ENCODE measurements at regions not wholly inside any gene's neighbourhood (a gene's known extent, or its start where the extent isn't known, plus 50 kb on each side); places are given as distances from the start of the nearest gene placed in this dataset.

GRCh38 chr16:54787045-54787444 is 143.6 kb upstream of the IRX5 start:
- Mint-ChIP-seq H3K9me3 (peaks cover 5% of the 10 kb centered on the region), H3K36me3 (ENCODE audit: low read depth) (peaks cover 6% of the 10 kb centered on the region), H3K27me3 (ENCODE audit: low read depth) (no peaks in the 10 kb centered on the region), H3K4me1 (no peaks in the 10 kb centered on the region), H3K27ac (ENCODE audit: unreplicated experiment) (no peak overlapping the region), H3K4me3 (no peak overlapping the region)
- DNase-seq (ENCODE audit: low read depth, low spot score) = no peak
- no peak for TF ChIP-seq CTCF (conservative IDR thresholded peaks at IDR 0.05)

GRCh38 chr16:54783980-54784379 is 146.7 kb upstream of the IRX5 start:
- H3K27ac Mint-ChIP-seq (ENCODE audit: unreplicated experiment) = no peak overlapping the region
- TF ChIP-seq CTCF (conservative IDR thresholded peaks at IDR 0.05) = no peak
- peaks cover 6% of the 10 kb centered on the region for H3K36me3 Mint-ChIP-seq (ENCODE audit: low read depth)
- no peak overlapping the region for H3K4me3 Mint-ChIP-seq
- H3K4me1 Mint-ChIP-seq = no peaks in the 10 kb centered on the region
- DNase-seq (ENCODE audit: low read depth, low spot score) = no peak
- peaks cover 5% of the 10 kb centered on the region for H3K9me3 Mint-ChIP-seq
- H3K27me3 Mint-ChIP-seq (ENCODE audit: low read depth) = no peaks in the 10 kb centered on the region

GRCh38 chr16:54783226-54783625 is 147.4 kb upstream of the IRX5 start:
- Mint-ChIP-seq H3K27me3 (ENCODE audit: low read depth) (no peaks in the 10 kb centered on the region), H3K4me1 (no peaks in the 10 kb centered on the region), H3K27ac (ENCODE audit: unreplicated experiment) (no peak overlapping the region), H3K36me3 (ENCODE audit: low read depth) (peaks cover 6% of the 10 kb centered on the region), H3K4me3 (no peak overlapping the region), H3K9me3 (peaks cover 5% of the 10 kb centered on the region)
- no peak for DNase-seq (ENCODE audit: low read depth, low spot score)
- TF ChIP-seq CTCF (conservative IDR thresholded peaks at IDR 0.05) = no peak

- H3K27me3 Mint-ChIP-seq (ENCODE audit: low read depth) = no peaks in the 10 kb centered on the region
- no peak overlapping the region for H3K27ac Mint-ChIP-seq (ENCODE audit: unreplicated experiment)
- H3K9me3 Mint-ChIP-seq = no peaks in the 10 kb centered on the region
- TF ChIP-seq CTCF (conservative IDR thresholded peaks at IDR 0.05) = no peak
- no peaks in the 10 kb centered on the region for H3K4me1 Mint-ChIP-seq
- no peak overlapping the region for H3K4me3 Mint-ChIP-seq
- no peaks in the 10 kb centered on the region for H3K36me3 Mint-ChIP-seq (ENCODE audit: low read depth)
- DNase-seq (ENCODE audit: low read depth, low spot score) = no peak
Observed at GRCh38 chr16:54780266-54780665, 150.4 kb upstream of the IRX5 start.

- Mint-ChIP-seq H3K36me3 (ENCODE audit: low read depth) (no peaks in the 10 kb centered on the region), H3K9me3 (no peaks in the 10 kb centered on the region), H3K27ac (ENCODE audit: unreplicated experiment) (no peak overlapping the region), H3K4me1 (peaks cover 3% of the 10 kb centered on the region), H3K27me3 (ENCODE audit: low read depth) (no peaks in the 10 kb centered on the region), H3K4me3 (no peak overlapping the region)
- no peak for DNase-seq (ENCODE audit: low read depth, low spot score)
- no peak for TF ChIP-seq CTCF (conservative IDR thresholded peaks at IDR 0.05)
Observed at GRCh38 chr16:54779549-54779948, 151.1 kb upstream of the IRX5 start.

- Mint-ChIP-seq H3K9me3 (no peaks in the 10 kb centered on the region), H3K4me3 (no peak overlapping the region), H3K27ac (ENCODE audit: unreplicated experiment) (no peak overlapping the region), H3K36me3 (ENCODE audit: low read depth) (no peaks in the 10 kb centered on the region), H3K4me1 (peaks cover 3% of the 10 kb centered on the region), H3K27me3 (ENCODE audit: low read depth) (no peaks in the 10 kb centered on the region)
- no peak for TF ChIP-seq CTCF (conservative IDR thresholded peaks at IDR 0.05)
- DNase-seq (ENCODE audit: low read depth, low spot score) = no peak
Observed at GRCh38 chr16:54774768-54775167, 155.9 kb upstream of the IRX5 start.

Data from neural crest cell (in vitro differentiated cells).